ENCODE measurements at regions not wholly inside any gene's neighbourhood (a gene's known extent, or its start where the extent isn't known, plus 50 kb on each side); places are given as distances from the start of the nearest gene placed in this dataset.

- peaks cover 10% of the 10 kb centered on the region for H3K9me3 Mint-ChIP-seq (ENCODE audit: unreplicated experiment)
- ChIA-PET POLR2A (no interaction called here), CTCF (no interaction called here)
- TF ChIP-seq CTCF (IDR thresholded peaks at IDR 0.05; ENCODE audit: insufficient read depth in 1 of 2, low read depth in 1 of 2, low read length in 1 of 2, severe bottlenecking in 1 of 2, unreplicated experiment in 1 of 2), result no peak
- H3K4me3 Mint-ChIP-seq (ENCODE audit: unreplicated experiment), result no peak overlapping the region
- no TSS peak for BruUV-seq (replicated peaks)
- Histone ChIP-seq H3K27me3 (replicated peaks; ENCODE audit: control insufficient read depth, insufficient read depth, low read length) (no peaks in the 10 kb centered on the region), H3K9me3 (no peaks in the 10 kb centered on the region), H3K4me1 (no peaks in the 10 kb centered on the region), H3K4me3 (ENCODE audit: low read depth, low read length) (no peak overlapping the region), H3K36me3 (ENCODE audit: control insufficient read depth, insufficient read depth, low read length) (no peaks in the 10 kb centered on the region)
- H3K27ac Mint-ChIP-seq (ENCODE audit: unreplicated experiment), result no peak overlapping the region
- H3K4me1 Mint-ChIP-seq (ENCODE audit: low read depth, unreplicated experiment), result no peaks in the 10 kb centered on the region
- H3K36me3 Mint-ChIP-seq (ENCODE audit: insufficient read depth, unreplicated experiment), result no peaks in the 10 kb centered on the region
- intact Hi-C loops (cut with micrococcal nuclease; ENCODE audit: unreplicated experiment), result no loop called here
- no peak for DNase-seq
- H3K27me3 Mint-ChIP-seq (ENCODE audit: insufficient read depth, unreplicated experiment), result no peaks in the 10 kb centered on the region
These were observed 61.5 kb upstream of the DMAC1 start for GRCh38 chr9:7861086-7861485.

GRCh38 chr9:7860335-7860709 is 60.7 kb upstream of the DMAC1 start:
- TF ChIP-seq CTCF (IDR thresholded peaks at IDR 0.05; ENCODE audit: insufficient read depth in 1 of 2, low read depth in 1 of 2, low read length in 1 of 2, severe bottlenecking in 1 of 2, unreplicated experiment in 1 of 2), result no peak
- no peaks in the 10 kb centered on the region for H3K36me3 Mint-ChIP-seq (ENCODE audit: insufficient read depth, unreplicated experiment)
- H3K27me3 Mint-ChIP-seq (ENCODE audit: insufficient read depth, unreplicated experiment), result no peaks in the 10 kb centered on the region
- Histone ChIP-seq H3K4me1 (no peaks in the 10 kb centered on the region), H3K9me3 (no peaks in the 10 kb centered on the region), H3K27me3 (replicated peaks; ENCODE audit: control insufficient read depth, insufficient read depth, low read length) (no peaks in the 10 kb centered on the region), H3K36me3 (ENCODE audit: control insufficient read depth, insufficient read depth, low read length) (no peaks in the 10 kb centered on the region), H3K4me3 (ENCODE audit: low read depth, low read length) (no peak overlapping the region)
- H3K4me3 Mint-ChIP-seq (ENCODE audit: unreplicated experiment), result no peak overlapping the region
- intact Hi-C loops (cut with micrococcal nuclease; ENCODE audit: unreplicated experiment), result no loop called here
- no peaks in the 10 kb centered on the region for H3K4me1 Mint-ChIP-seq (ENCODE audit: low read depth, unreplicated experiment)
- POLR2A ChIA-PET, result no interaction called here
- H3K27ac Mint-ChIP-seq (ENCODE audit: unreplicated experiment), result no peak overlapping the region
- no peak for DNase-seq
- BruUV-seq (replicated peaks), result no TSS peak
- CTCF ChIA-PET, result no interaction called here
- peaks cover 10% of the 10 kb centered on the region for H3K9me3 Mint-ChIP-seq (ENCODE audit: unreplicated experiment)

GRCh38 chr9:7859701-7860334 is 60.2 kb upstream of the DMAC1 start:
- Mint-ChIP-seq H3K36me3 (ENCODE audit: insufficient read depth, unreplicated experiment) (no peaks in the 10 kb centered on the region), H3K4me3 (ENCODE audit: unreplicated experiment) (no peak overlapping the region), H3K4me1 (ENCODE audit: low read depth, unreplicated experiment) (no peaks in the 10 kb centered on the region), H3K9me3 (ENCODE audit: unreplicated experiment) (peaks cover 10% of the 10 kb centered on the region), H3K27me3 (ENCODE audit: insufficient read depth, unreplicated experiment) (no peaks in the 10 kb centered on the region), H3K27ac (ENCODE audit: unreplicated experiment) (no peak overlapping the region)
- H3K9me3 ChIP-seq, result no peaks in the 10 kb centered on the region
- no peaks in the 10 kb centered on the region for H3K27me3 ChIP-seq (replicated peaks; ENCODE audit: control insufficient read depth, insufficient read depth, low read length)
- intact Hi-C loops (cut with micrococcal nuclease; ENCODE audit: unreplicated experiment), result no loop called here
- ChIA-PET POLR2A (no interaction called here), CTCF (no interaction called here)
- BruUV-seq (replicated peaks), result no TSS peak
- no peak overlapping the region for H3K4me3 ChIP-seq (ENCODE audit: low read depth, low read length)
- no peak for DNase-seq
- H3K36me3 ChIP-seq (ENCODE audit: control insufficient read depth, insufficient read depth, low read length), result no peaks in the 10 kb centered on the region
- TF ChIP-seq CTCF (IDR thresholded peaks at IDR 0.05; ENCODE audit: insufficient read depth in 1 of 2, low read depth in 1 of 2, low read length in 1 of 2, severe bottlenecking in 1 of 2, unreplicated experiment in 1 of 2), result no peak
- no peaks in the 10 kb centered on the region for H3K4me1 ChIP-seq
